ENCODE measurements at regions not wholly inside any gene's neighbourhood (a gene's known extent, or its start where the extent isn't known, plus 50 kb on each side); places are given as distances from the start of the nearest gene placed in this dataset.

DNA sequence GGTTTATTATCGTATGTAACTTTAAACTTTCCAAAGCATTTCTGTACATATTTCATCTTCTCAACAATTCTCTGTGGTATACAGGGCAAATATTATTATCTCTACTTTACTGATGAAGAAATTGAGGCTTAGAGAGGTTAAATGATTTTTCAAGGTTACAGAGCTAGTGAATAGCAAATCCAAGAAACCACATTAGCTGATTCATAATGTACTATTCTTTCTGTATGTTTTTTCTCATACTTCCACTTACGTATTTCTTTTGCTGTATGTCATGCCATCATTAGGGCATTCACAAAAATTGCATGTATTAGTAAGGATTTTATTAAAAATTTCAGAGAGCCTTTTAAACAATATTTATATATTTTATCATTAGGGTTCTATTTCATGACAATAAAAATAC, 372.4 kb upstream of the DMAC1 start:
- no peak for TF ChIP-seq GABPA (IDR thresholded peaks at IDR 0.05 in 1 of 2, conservative IDR thresholded peaks at IDR 0.05 in 1 of 2)
- TF ChIP-seq, protein P1, sequence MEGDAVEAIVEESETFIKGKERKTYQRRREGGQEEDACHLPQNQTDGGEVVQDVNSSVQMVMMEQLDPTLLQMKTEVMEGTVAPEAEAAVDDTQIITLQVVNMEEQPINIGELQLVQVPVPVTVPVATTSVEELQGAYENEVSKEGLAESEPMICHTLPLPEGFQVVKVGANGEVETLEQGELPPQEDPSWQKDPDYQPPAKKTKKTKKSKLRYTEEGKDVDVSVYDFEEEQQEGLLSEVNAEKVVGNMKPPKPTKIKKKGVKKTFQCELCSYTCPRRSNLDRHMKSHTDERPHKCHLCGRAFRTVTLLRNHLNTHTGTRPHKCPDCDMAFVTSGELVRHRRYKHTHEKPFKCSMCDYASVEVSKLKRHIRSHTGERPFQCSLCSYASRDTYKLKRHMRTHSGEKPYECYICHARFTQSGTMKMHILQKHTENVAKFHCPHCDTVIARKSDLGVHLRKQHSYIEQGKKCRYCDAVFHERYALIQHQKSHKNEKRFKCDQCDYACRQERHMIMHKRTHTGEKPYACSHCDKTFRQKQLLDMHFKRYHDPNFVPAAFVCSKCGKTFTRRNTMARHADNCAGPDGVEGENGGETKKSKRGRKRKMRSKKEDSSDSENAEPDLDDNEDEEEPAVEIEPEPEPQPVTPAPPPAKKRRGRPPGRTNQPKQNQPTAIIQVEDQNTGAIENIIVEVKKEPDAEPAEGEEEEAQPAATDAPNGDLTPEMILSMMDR (IDR thresholded peaks at IDR 0.05; ENCODE audit: low read depth, low read length, missing input control): no peak
- TF ChIP-seq, protein P2, sequence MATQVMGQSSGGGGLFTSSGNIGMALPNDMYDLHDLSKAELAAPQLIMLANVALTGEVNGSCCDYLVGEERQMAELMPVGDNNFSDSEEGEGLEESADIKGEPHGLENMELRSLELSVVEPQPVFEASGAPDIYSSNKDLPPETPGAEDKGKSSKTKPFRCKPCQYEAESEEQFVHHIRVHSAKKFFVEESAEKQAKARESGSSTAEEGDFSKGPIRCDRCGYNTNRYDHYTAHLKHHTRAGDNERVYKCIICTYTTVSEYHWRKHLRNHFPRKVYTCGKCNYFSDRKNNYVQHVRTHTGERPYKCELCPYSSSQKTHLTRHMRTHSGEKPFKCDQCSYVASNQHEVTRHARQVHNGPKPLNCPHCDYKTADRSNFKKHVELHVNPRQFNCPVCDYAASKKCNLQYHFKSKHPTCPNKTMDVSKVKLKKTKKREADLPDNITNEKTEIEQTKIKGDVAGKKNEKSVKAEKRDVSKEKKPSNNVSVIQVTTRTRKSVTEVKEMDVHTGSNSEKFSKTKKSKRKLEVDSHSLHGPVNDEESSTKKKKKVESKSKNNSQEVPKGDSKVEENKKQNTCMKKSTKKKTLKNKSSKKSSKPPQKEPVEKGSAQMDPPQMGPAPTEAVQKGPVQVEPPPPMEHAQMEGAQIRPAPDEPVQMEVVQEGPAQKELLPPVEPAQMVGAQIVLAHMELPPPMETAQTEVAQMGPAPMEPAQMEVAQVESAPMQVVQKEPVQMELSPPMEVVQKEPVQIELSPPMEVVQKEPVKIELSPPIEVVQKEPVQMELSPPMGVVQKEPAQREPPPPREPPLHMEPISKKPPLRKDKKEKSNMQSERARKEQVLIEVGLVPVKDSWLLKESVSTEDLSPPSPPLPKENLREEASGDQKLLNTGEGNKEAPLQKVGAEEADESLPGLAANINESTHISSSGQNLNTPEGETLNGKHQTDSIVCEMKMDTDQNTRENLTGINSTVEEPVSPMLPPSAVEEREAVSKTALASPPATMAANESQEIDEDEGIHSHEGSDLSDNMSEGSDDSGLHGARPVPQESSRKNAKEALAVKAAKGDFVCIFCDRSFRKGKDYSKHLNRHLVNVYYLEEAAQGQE (IDR thresholded peaks at IDR 0.05): no peak
- TF ChIP-seq TAF1 (conservative IDR thresholded peaks at IDR 0.05): no peak
- TF ChIP-seq, protein P3, sequence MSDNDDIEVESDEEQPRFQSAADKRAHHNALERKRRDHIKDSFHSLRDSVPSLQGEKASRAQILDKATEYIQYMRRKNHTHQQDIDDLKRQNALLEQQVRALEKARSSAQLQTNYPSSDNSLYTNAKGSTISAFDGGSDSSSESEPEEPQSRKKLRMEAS (IDR thresholded peaks at IDR 0.05): no peak
